K562 (cell line): ENCODE measurements at regions not wholly inside any gene's neighbourhood (a gene's known extent, or its start where the extent isn't known, plus 50 kb on each side); places are given as distances from the start of the nearest gene placed in this dataset.
A peak's percentile ranks its signal among the peaks of the same experiment; 100 is the strongest.

ENCODE experiments used
- BACH1 ChIP-seq: fragments of 200-800 bp; sonication (Bioruptor generic); IDR thresholded peaks from 2 replicates; pipeline ENCODE4 v1.6.1; 2016; ENCODE audit warnings: missing genetic modification characterization, missing compliant biosample characterization
- DLX4 ChIP-seq: fragments of 250-450 bp; sonication (Bioruptor Pico); IDR thresholded peaks from 2 replicates; pipeline ENCODE4 v1.6.1; 2021; ENCODE audit warnings: mild to moderate bottlenecking
- LARP7 ChIP-seq: fragments of 450-650 bp; IDR thresholded peaks from 2 replicates; pipeline ENCODE4 v1.6.1; 2016
- MTA3 ChIP-seq: fragments of 450-650 bp; formaldehyde crosslinking; IDR thresholded peaks from 2 replicates; pipeline ENCODE4 v1.6.1; 2017; ENCODE audit warnings: mild to moderate bottlenecking, borderline replicate concordance
- NFE2 ChIP-seq: IDR thresholded peaks from 2 replicates; pipeline ENCODE4 v1.6.1; 2014; ENCODE audit warnings: antibody characterized with exemption, low read depth
- PTBP1 ChIP-seq: fragments of 200-400 bp; formaldehyde crosslinking; IDR thresholded peaks from 2 replicates; pipeline ENCODE4 v1.6.1; 2017; ENCODE audit warnings: low read depth, low read length
- PURB ChIP-seq: sonication (generic); formaldehyde crosslinking; IDR thresholded peaks from 2 replicates; pipeline ENCODE4 v1.9.0; 2021; ENCODE audit warnings: low read depth, mild to moderate bottlenecking, missing genetic modification reagents
- RBM34 ChIP-seq: fragments of 200-400 bp; formaldehyde crosslinking; IDR thresholded peaks from 2 replicates; pipeline ENCODE4 v1.6.1; 2018; ENCODE audit warnings: low read length, borderline replicate concordance; ENCODE audit not compliant: insufficient read depth
- SLC30A9 ChIP-seq: fragments of 250-450 bp; sonication (Bioruptor Pico); IDR thresholded peaks from 2 replicates; pipeline ENCODE4 v1.8.0; 2022; ENCODE audit warnings: mild to moderate bottlenecking, moderate library complexity
- TAF9B ChIP-seq: fragments of 450-650 bp; IDR thresholded peaks from 2 replicates; pipeline ENCODE4 v1.6.1; 2018; ENCODE audit warnings: mild to moderate bottlenecking; ENCODE audit not compliant: partially characterized antibody
- TCFL5 ChIP-seq: fragments of 250-450 bp; sonication (Bioruptor Pico); conservative IDR thresholded peaks from 2 replicates; pipeline ENCODE4 v1.6.1; 2021; ENCODE audit warnings: mild to moderate bottlenecking, moderate library complexity, matching md5 sums
- THRA ChIP-seq: fragments of 450-650 bp; IDR thresholded peaks from 2 replicates; pipeline ENCODE4 v1.6.1; 2017; ENCODE audit warnings: mild to moderate bottlenecking, moderate library complexity
- ZBTB40 ChIP-seq, 2 experiments: fragments of 450-650 bp in 1 of 2; sonication (generic) in 1 of 2; formaldehyde crosslinking in 1 of 2; IDR thresholded peaks; 2 replicates each; pipeline versions ENCODE4 v1.7.1 to v1.9.0; 2016 to 2022; ENCODE audit warnings: inconsistent platforms in 1 of 2, mild to moderate bottlenecking in 1 of 2, missing genetic modification reagents in 1 of 2
- ZKSCAN3 ChIP-seq: fragments of 250-450 bp; sonication (Bioruptor Pico); IDR thresholded peaks from 2 replicates; pipeline ENCODE4 v1.4.0; 2020
- ZSCAN29 ChIP-seq: fragments of 450-650 bp; IDR thresholded peaks from 2 replicates; pipeline ENCODE4 v1.6.1; 2017

DNA sequence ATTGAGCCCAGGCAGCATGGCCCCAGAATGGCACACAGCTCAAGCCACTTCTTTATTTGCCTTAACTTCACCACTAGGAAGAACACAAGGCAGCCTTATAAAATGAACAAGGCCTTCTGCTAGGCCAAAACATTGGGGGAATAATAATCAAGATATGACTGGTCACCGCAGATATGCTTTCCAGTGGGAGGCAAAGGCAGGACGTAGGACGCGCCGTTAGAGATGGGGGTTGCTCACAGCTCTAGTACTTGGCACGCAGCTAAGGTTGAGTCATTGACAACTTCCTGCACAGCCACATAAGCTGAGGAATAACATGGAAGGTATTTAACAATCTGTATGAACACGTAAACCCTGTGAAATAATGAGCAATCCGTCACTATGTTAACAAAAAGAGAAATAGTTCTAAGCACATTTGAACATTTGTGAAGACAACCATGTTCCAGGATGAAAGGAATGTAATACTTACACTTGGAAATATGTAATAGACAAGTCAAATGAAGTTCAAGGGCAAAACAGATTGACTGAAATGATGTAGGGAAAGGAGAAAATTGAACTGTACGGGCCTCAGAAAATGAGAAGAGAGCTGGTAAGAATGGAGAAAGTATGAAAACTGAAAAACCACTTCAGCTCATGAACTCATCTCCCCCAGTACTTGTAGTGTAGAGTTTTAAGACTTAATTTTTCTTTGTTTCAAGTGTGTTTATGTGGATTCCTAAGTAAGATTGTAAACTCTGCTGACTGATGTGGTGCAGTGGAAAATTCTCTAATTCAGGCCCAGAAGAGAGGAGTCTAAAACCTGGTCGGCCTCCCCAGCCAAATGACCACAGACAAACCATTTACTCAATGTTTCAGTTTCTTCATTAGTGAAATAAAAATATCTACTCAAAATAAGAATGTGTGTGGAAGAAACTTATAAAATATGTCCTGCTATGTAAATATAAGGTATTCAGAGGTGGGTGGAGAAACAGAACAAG is 59.3 kb upstream of the CCDC91 start (continued):
- TF ChIP-seq ZBTB40 (IDR thresholded peaks at IDR 0.05) (peak; percentile 57; the same call in 1 of the 2 replicates), ZBTB40 (CRISPR knock-in tag; IDR thresholded peaks at IDR 0.05) (no peak), SLC30A9 (CRISPR knock-in tag) (no peak), ZSCAN29 (no peak), DLX4 (CRISPR knock-in tag) (no peak), PTBP1 (no peak), MTA3 (peak; percentile 83), ZKSCAN3 (CRISPR knock-in tag) (no peak), TCFL5 (CRISPR knock-in tag) (no peak), TAF9B (peak; percentile 66), BACH1 (tag) (0 out of 2 replicates have a peak, but pooled peaks have one; percentile 31), THRA (no peak), RBM34 (no peak), NFE2 (peak; percentile 66; the same call in 1 of the 2 replicates), PURB (CRISPR knock-in tag) (no peak), LARP7 (no peak)
